ENCODE measurements at regions not wholly inside any gene's neighbourhood (a gene's known extent, or its start where the extent isn't known, plus 50 kb on each side); places are given as distances from the start of the nearest gene placed in this dataset.

GRCh38 chr22:44442186-44442815 is 55.7 kb downstream of the RTL6 start:
- DNase-seq, result no peak

GRCh38 chr22:44441401-44442185 is 56.4 kb downstream of the RTL6 start:
- no peak for DNase-seq

- peak; percentile 19 for DNase-seq
These were observed 57.5 kb downstream of the RTL6 start for GRCh38 chr22:44440224-44441160.

- no peak for DNase-seq
These were observed 58.4 kb downstream of the RTL6 start for GRCh38 chr22:44439356-44440223.

DNA sequence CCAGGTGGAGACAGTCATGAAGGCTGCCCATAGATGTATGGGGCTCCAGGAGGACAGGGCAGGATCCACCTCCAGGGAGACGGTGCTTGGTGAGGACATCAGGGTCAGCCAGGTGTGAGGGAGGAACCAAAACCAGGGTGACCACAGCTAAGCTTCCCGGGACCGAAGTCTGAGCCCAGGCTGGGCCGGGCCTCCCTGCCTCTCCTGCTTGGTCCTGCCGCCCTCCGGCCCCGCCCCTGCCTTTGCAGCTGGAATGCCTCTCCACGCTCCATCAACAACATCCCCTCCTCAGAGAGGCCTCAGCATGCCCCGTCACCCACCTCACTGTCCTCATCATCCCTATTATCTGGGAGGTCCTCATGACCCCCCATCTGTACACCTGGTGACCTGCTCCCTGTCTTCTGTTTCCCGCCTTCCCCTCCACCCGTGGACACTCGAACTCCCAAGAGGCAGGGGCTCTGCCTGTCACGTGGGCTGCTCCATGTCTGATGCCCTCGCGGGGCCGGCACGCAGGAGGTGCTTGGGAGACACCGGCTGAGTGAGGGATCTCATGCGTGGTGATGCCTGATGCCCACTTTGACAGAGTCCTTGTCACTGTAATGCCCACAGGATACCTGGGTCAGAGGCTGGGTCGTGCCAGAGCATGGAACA is 59.4 kb downstream of the RTL6 start:
- DNase-seq, result no peak

DNA sequence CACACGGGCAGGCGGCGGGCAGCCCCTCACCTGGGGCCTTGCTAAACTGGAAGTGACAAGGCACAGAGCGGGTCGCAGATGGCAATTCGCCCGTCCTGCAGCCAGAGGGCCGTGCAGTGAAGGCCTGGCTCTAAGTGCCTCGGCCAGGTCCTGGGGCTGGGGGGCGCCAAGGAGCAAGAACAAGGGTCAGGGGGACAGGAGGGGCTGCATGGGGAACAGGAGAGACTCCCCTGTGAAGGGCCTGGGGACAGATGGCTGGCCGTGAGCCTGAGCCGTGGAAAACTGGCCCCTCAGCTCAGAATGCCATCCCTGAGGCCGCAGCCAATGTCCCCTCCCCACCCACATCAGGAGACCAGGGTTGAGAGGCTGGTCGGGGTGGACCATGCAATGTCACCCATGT is 60.0 kb downstream of the RTL6 start:
- no peak for DNase-seq

DNA sequence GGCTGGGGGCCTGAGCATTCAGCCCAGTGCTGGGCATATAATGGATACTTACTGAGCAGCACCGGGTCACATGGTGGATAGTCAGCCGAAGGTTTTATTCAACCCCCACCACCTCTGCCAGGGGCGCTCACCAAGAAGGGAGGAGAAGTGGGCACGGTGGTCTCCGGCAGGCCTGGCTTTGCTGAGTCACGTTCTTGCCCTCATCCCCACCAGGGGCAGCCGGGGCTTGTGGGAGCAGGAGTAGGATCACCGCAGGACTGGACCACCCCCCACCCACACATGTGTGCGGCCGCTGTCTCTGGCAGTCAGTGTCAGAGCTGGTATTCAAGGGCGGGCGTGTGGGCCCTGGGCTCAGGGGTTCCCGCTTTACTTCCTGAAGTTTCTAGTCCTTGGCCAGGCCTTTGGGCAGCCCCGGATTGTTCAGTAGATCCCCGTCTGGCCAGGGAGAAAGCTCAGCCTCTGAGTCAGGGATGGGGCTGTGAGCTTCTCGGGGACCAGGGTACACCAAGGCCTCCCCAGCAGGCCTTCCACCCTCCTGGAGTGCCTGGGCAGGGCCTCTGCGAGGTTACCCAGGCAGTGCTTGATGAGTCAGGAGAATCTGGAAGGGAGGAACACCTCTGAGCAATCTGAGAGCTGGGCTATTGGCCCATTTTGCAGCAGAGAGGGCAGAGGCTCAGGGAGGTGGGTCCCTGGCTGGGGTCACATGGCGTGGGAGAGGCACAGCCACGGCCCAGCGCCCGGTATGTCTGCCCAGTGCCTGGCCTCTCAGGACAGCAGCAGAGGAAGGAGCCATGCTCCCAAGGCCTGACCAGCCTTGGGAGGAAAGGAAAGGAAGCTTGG is 60.6 kb downstream of the RTL6 start:
- DNase-seq, result no peak

- DNase-seq, result peak; percentile 52
These were observed 61.3 kb downstream of the RTL6 start for GRCh38 chr22:44436736-44437135.

DNA sequence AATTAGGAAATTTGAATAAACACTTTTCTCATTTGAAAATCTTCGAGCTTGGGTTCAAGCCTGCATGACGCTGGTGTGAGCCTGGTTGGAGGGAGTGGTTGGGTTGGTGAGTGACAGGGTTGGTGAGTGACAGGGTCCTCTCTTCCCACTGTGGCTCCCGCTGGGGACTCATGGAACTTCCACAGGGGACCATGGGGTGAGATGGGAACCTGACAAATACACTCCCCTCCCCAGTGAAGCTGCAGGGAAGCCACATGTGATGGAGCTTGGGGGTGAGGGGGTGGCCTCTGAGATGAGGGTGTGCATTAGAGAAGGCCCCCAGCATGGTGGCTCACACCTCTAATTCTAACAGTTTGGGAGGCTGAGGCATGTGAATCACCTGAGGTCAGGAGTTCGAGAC is 66.8 kb downstream of the RTL6 start:
- no peak for DNase-seq

- no peak for DNase-seq
These were observed 67.3 kb downstream of the RTL6 start for GRCh38 chr22:44430716-44431115.

DNA sequence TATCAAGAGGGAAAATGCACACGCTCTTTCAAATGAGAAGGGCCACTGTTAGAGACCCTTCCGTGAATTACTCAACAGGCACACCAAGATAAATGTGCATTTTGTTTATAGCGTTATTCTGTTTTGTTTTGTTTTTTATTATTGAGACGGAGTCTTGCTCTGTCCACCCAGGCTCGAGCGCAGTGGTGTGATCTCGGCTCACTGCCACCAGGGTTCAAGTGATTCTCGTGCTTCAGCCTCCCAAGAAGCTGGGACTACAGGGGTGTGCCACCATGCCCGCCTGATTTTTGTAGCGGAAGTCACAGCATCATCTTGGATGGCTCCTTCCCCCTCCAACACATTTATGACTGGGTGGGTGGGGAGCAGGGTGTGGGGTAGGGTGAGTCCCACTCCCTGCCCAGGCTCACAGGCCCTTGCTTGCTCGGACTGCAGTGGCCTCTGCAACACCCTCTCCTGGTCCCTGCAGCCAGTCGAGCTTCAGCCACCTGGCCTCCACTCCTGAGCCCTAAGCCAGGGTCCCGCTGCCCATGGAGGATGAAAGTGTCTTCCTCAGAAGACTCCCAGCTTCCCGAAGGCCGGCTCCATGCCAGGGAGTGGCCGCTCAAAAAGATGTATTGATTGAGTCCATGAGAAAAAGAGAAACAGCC is 68.0 kb downstream of the RTL6 start:
- no peak for DNase-seq

GRCh38 chr22:44428941-44429830 is 68.8 kb downstream of the RTL6 start:
- peak; percentile 17 for DNase-seq

GRCh38 chr22:44427611-44428470 is 70.2 kb downstream of the RTL6 start:
- DNase-seq, result peak; percentile 22

- no peak for DNase-seq
These were observed 71.1 kb downstream of the RTL6 start for GRCh38 chr22:44426981-44427380.

DNA sequence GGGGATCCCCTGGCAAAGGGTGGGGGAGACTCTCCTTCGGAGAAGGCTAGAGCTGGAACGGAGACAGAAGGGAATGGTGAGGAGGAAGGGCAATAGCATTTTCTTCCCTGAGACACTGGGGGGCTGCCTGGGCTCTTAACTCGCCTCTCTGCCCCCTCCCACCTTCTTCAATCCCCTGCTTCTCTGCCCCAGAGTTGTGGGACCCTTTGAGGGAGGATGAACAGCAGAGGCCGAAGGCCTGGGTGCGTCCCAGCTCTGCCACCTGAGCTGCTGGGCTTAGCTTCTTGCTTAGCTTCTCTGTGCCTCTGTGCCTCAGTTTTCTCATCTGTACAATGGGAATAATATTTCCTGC is 72.4 kb downstream of the RTL6 start:
- no peak for DNase-seq

DNA sequence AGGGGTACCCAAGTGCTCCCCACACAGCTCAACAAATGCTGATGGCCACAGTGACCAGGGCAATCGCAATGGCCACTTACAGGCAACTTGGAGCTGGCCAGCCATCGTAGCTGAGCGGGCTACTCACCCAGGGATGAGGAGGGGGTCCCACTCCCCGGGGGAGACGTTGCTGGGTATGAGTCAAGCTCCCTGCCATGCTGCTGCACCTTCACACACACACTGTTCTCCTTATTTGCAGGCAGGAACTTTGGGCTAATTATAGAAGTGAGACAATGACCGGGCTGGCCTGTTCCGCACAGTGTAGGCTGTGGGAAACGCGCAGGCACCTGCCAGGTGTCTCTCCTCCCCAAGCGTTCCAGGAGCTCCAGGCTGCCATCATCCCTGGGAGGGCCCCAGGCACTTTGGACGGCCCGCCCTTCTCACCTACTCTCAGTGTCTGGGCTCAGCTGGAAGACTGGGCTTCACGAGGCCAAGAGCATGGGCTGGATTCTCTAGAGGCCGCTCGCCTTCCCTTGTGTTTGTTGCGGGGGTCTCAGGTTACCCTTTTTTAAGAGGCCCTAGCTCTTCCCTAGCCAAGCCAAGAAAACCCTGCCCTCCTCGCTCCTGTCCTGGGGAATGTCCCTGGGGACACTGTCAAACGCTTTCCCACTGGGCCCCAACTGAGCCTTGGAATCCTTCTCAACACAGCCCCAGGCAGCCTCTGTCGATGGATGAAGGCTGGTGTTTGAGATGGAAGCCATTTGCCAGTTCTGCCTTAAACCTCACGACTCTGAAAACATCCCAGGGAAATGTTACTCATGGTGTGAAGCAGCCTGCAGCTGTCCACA is 73.0 kb downstream of the RTL6 start:
- no peak for DNase-seq

DNA sequence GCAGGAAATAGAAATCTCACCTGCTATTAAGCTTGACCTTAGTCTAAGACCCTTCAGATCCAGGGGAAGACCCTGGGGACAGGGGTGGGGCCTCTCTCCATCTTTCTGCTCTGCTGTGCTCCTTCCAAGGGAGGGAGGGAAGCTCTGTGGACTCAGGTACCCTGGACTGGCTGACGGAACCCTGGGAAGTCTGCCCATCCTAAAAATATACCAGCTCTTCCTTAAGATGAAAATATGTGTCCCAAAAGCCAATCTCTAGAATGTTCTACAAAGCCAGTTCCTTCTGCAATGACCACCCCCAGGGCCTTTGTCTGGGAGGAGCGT is 73.7 kb downstream of the RTL6 start:
- DNase-seq, result no peak

Data from eye (tissue), 1 donor.